ENCODE measurements at regions not wholly inside any gene's neighbourhood (a gene's known extent, or its start where the extent isn't known, plus 50 kb on each side); places are given as distances from the start of the nearest gene placed in this dataset.

DNA sequence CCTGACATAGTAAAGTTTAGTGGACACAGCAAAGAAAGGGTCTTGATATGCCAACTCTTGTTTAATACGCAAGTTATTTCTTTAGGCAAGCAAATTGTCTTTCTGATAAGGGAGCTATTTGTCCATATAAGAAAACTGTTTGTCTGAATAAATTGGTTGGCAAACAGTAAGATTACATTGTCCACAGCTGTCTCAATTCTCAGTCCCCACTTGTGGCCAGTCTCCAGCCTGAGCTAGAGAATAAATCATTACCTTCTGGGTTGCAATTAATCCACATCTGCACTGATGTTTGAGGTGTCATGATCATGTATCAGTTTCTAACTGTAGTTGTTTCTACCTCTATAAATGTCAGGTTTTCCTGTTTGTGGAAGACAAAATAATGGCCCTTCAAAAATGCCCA is 60.0 kb upstream of the TNR start:
- H3K9ac ChIP-seq (ENCODE audit: low read depth, low read length): no peak overlapping the region

DNA sequence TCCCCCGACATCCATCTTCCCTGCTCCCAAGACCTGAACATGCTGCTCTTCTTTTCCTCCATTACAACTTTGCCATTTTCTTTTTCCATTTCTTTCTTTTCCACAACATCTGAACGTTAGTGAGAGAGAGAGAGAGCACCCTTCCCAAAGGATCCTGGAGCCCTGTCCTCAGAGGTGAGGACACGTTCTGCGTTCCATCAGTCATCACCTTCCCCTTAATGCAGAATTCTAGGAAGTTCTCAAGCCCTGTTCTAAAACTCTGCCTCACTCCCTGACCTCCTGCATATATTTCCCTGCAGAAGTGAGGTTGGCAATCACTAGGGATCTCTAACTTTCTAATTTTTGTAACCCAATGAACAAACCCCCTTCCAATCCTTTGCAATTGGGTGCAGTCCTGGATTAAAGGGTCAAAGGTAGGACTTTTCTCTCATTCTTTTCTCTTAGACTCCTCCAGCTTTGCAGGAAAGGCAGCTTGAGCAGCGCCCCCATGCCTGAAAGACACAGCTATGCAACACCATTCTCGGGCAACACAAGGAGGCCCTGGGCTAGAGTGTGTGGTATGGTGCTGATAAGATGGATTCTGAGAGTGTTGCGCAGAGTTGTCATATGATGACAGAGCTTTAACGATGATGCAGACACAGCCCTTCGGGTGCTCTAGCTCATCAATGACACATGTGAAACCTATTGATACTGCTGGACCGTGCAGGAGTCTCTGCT is 59.2 kb upstream of the TNR start:
- H3K4me1 ChIP-seq (ENCODE audit: insufficient read depth, low read length): peaks cover under 1% of the 10 kb centered on the region; the same call in 1 of the 2 replicates
- no peaks in the 10 kb centered on the region for H3K9me3 ChIP-seq (ENCODE audit: control insufficient read depth, insufficient read depth, low read length)
- H3K9ac ChIP-seq (ENCODE audit: low read depth, low read length): no peak overlapping the region
- H3K36me3 ChIP-seq (ENCODE audit: insufficient read depth, low read length): no peaks in the 10 kb centered on the region

More for the DNA sequence above, 60.0 kb upstream of the TNR start:
- H3K4me1 ChIP-seq (ENCODE audit: insufficient read depth, low read length): no peaks in the 10 kb centered on the region; the same call in 1 of the 2 replicates
- no peaks in the 10 kb centered on the region for H3K9me3 ChIP-seq (ENCODE audit: control insufficient read depth, insufficient read depth, low read length)
- H3K36me3 ChIP-seq (ENCODE audit: insufficient read depth, low read length): no peaks in the 10 kb centered on the region

DNA sequence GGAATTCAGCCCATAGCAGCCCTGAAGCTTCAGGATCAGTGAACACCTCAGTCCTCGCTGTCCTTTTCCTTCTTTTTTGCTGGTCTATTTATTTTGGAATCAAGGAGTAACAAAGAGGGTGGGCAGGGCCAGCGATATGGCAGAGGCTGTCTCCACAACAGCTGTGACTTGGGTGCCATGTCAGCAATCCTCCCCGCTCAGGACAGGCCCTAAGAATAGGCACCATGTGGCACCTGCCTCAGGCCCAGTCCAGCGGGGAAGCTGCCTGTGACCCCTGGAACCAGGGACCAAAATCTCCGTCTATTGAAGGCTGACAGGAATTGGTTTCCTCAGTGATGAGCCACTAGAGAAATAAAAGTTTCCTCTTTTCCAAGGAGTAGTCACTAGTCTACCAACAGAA is 58.6 kb upstream of the TNR start:
- no peaks in the 10 kb centered on the region for H3K36me3 ChIP-seq (ENCODE audit: insufficient read depth, low read length)
- no peak overlapping the region for H3K9ac ChIP-seq (ENCODE audit: low read depth, low read length)
- no peaks in the 10 kb centered on the region for H3K9me3 ChIP-seq (ENCODE audit: control insufficient read depth, insufficient read depth, low read length)
- H3K4me1 ChIP-seq (ENCODE audit: insufficient read depth, low read length): peaks cover 6% of the 10 kb centered on the region; the same call in 1 of the 2 replicates

DNA sequence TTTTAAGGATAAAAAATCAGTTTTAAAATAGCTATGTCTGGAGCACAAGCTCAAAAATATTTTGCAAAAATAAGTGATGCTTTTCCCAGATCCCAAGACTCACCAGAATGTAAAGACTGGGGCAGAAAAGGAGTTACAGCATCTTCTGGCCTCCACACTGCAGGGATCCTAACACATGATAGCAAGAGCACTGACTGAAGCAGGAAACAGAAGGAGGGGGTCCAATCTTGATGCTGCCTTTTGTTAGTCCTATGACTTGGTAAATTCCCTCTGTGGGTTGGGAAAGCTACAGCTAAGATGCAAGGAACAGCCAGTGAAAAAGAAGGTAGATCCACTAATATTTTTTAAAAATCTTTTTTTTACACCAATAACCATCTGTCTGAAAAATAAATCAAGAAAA is 54.2 kb upstream of the TNR start:
- Histone ChIP-seq H3K4me1 (ENCODE audit: insufficient read depth, low read length) (peaks cover 6% of the 10 kb centered on the region; the same call in 1 of the 2 replicates), H3K36me3 (ENCODE audit: insufficient read depth, low read length) (no peaks in the 10 kb centered on the region), H3K9me3 (ENCODE audit: control insufficient read depth, insufficient read depth, low read length) (no peaks in the 10 kb centered on the region), H3K9ac (ENCODE audit: low read depth, low read length) (no peak overlapping the region)

DNA sequence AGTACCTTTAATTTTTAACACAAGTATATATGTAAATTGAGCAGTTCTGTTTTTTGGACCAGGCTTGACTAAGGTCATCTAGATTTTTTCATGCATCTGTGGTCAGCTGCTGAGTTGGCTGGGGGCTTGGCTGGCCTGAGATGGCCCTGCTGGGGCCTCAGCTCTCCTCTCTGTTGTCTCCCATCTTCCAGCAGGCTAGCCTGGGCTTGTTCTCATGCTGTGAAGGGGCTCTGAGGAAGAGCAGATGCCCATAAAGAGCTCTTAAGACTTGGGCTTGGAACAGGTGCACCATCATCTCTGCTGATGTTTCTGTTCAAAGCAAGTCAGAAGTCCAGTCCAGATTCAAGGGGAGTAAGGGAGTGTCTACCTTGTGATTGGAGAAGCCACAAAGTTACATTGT is 51.2 kb upstream of the TNR start:
- Histone ChIP-seq H3K9me3 (ENCODE audit: control insufficient read depth, insufficient read depth, low read length) (no peaks in the 10 kb centered on the region), H3K4me1 (ENCODE audit: insufficient read depth, low read length) (peaks cover 6% of the 10 kb centered on the region; the same call in 1 of the 2 replicates)

DNA sequence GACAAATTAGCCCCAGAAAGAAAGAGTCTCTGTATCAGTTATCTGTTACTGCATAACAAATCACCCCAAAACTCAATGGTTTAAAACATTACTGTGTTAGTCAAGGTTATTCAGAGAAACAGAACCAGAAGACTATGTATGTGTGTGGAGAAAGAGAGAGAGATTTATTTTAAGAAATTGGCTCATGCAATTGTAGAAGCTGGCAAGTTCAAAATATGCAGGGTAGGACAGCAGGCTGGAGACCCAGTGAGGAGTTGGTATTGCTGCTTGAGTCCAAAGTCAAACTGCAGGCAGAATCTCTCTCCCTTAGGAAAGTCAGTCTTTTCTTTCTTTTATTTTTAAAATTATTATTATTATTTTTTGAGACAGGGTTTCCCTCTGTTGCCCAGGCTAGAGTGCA is 50.2 kb upstream of the TNR start:
- no peaks in the 10 kb centered on the region for H3K36me3 ChIP-seq (ENCODE audit: insufficient read depth, low read length)
- H3K9me3 ChIP-seq (ENCODE audit: control insufficient read depth, insufficient read depth, low read length): no peaks in the 10 kb centered on the region
- no peak overlapping the region for H3K9ac ChIP-seq (ENCODE audit: low read depth, low read length)
- peaks cover 6% of the 10 kb centered on the region; the same call in 1 of the 2 replicates for H3K4me1 ChIP-seq (ENCODE audit: insufficient read depth, low read length)

More for the DNA sequence above, 51.2 kb upstream of the TNR start:
- no peaks in the 10 kb centered on the region for H3K36me3 ChIP-seq (ENCODE audit: insufficient read depth, low read length)
- H3K9ac ChIP-seq (ENCODE audit: low read depth, low read length): no peak overlapping the region
